IMR-90 (cell line): ENCODE measurements at regions not wholly inside any gene's neighbourhood (a gene's known extent, or its start where the extent isn't known, plus 50 kb on each side); places are given as distances from the start of the nearest gene placed in this dataset.
A peak's percentile ranks its signal among the peaks of the same experiment; 100 is the strongest.

ENCODE experiments used
- ATAC-seq: fragments of 200-7000 bp; cut with Tn5 transposase; 2 replicates; pipeline ENCODE4 v1.9.1; 2020; ENCODE audit warnings: low read depth, mild to moderate bottlenecking, moderate library complexity
- BruUV-seq: library from RNA; stranded (reverse); fragments of 400-500 nt; replicated peaks from 2 replicates; lab custom pipeline; 2021; lab: Mats Ljungman, UMichigan
- CTCF ChIA-PET: fragments of 300-600 bp; formaldehyde crosslinking; extraction: SDS; loops from one replicate; lab custom pipeline; 2021; ENCODE audit warnings: antibody characterized with exemption; lab: Yijun Ruan, JAX
- POLR2A ChIA-PET: fragments of 300-600 bp; sonication (Branson Sonifier 250); formaldehyde crosslinking; loops from one replicate; lab custom pipeline; 2022; ENCODE audit warnings: antibody characterized with exemption; ENCODE audit not compliant: unreplicated experiment; lab: Charles Lee
- DNase-seq: peaks from one replicate; pipeline ENCODE4 v3.0.0; 2013
- H2AFZ ChIP-seq: replicated peaks from 2 replicates; pipeline ENCODE3; 2013; ENCODE audit warnings: low read length, mild to moderate bottlenecking; ENCODE audit not compliant: poor library complexity
- H2AK5ac ChIP-seq: 2 replicates; pipeline ENCODE4 v1.6.1; 2013; ENCODE audit warnings: low read depth, low read length, inconsistent platforms
- H2AK9ac ChIP-seq: replicated peaks from 2 replicates; pipeline ENCODE3; 2013; ENCODE audit warnings: mild to moderate bottlenecking, low read depth, low read length, moderate library complexity; ENCODE audit not compliant: poor library complexity
- H2BK120ac ChIP-seq: 2 replicates; pipeline ENCODE4 v1.6.1; 2013; ENCODE audit warnings: low read depth, low read length, inconsistent platforms
- H2BK15ac ChIP-seq: 3 replicates; pipeline ENCODE4 v1.6.1; 2013; ENCODE audit warnings: low read depth, low read length, inconsistent platforms
- H2BK20ac ChIP-seq: 2 replicates; pipeline ENCODE4 v1.6.1; 2013; ENCODE audit warnings: low read depth, mild to moderate bottlenecking, inconsistent platforms, low read length, moderate library complexity
- H2BK5ac ChIP-seq: 2 replicates; pipeline ENCODE4 v1.6.1; 2013; ENCODE audit warnings: mild to moderate bottlenecking, low read depth, low read length, inconsistent platforms; ENCODE audit not compliant: poor library complexity, severe bottlenecking
- H3K14ac ChIP-seq: replicated peaks from 2 replicates; pipeline ENCODE4 v1.6.1; 2013; ENCODE audit warnings: low read depth, low read length, inconsistent platforms
- H3K18ac ChIP-seq: 2 replicates; pipeline ENCODE4 v1.6.1; 2013; ENCODE audit warnings: low read depth, low read length, control low read depth
- H3K23ac ChIP-seq: 2 replicates; pipeline ENCODE4 v1.6.1; 2013; ENCODE audit warnings: low read depth, low read length, inconsistent platforms
- H3K27ac ChIP-seq: 2 replicates; pipeline ENCODE4 v1.5.1; 2013; ENCODE audit warnings: mild to moderate bottlenecking, control low read depth, low read length; ENCODE audit not compliant: insufficient read depth
- H3K27me3 ChIP-seq: 2 replicates; pipeline ENCODE4 v1.6.1; 2013; ENCODE audit warnings: low read length; ENCODE audit not compliant: control insufficient read depth, insufficient read depth
- H3K36me3 ChIP-seq: 2 replicates; pipeline ENCODE4 v1.6.1; 2013; ENCODE audit warnings: low read length, mixed read lengths; ENCODE audit not compliant: control insufficient read depth, insufficient read depth
- H3K4ac ChIP-seq: 2 replicates; pipeline ENCODE4 v1.6.1; 2013; ENCODE audit warnings: low read depth, low read length, inconsistent platforms
- H3K4me1 ChIP-seq: 2 replicates; pipeline ENCODE4 v1.6.1; 2013; ENCODE audit warnings: low read length, mixed read lengths; ENCODE audit not compliant: control insufficient read depth, insufficient read depth
- H3K4me2 ChIP-seq: 2 replicates; pipeline ENCODE4 v1.6.1; 2013; ENCODE audit warnings: low read depth, mild to moderate bottlenecking, control low read depth, low read length, moderate library complexity
- H3K4me3 ChIP-seq: 2 replicates; pipeline ENCODE4 v1.5.1; 2013; ENCODE audit warnings: low read depth, mild to moderate bottlenecking, control low read depth, low read length, moderate library complexity; ENCODE audit not compliant: insufficient read depth
- H3K56ac ChIP-seq: 2 replicates; pipeline ENCODE4 v1.6.1; 2013; ENCODE audit warnings: low read length, inconsistent platforms; ENCODE audit not compliant: insufficient read depth; ENCODE audit errors: extremely low read depth
- H3K79me1 ChIP-seq, 2 experiments: 2 replicates each; pipeline ENCODE4 v1.6.1; 2013; ENCODE audit warnings: low read length in 2 of 2, inconsistent platforms in 1 of 2, low read depth in 1 of 2
- H3K9ac ChIP-seq: 2 replicates; pipeline ENCODE4 v1.6.1; 2013; ENCODE audit warnings: low read depth, low read length, control low read depth
- H3K9me1 ChIP-seq: 2 replicates; pipeline ENCODE4 v1.6.1; 2013; ENCODE audit warnings: low read length, inconsistent platforms; ENCODE audit not compliant: insufficient read depth
- H3K9me3 ChIP-seq: 2 replicates; pipeline ENCODE4 v1.6.1; 2013; ENCODE audit warnings: low read length; ENCODE audit not compliant: control insufficient read depth, insufficient read depth
- H4K20me1 ChIP-seq: 2 replicates; pipeline ENCODE4 v1.6.1; 2013; ENCODE audit warnings: low read length, inconsistent platforms; ENCODE audit not compliant: insufficient read depth
- H4K5ac ChIP-seq: 2 replicates; pipeline ENCODE4 v1.6.1; 2013; ENCODE audit warnings: mild to moderate bottlenecking, low read depth, low read length, control low read depth
- H4K8ac ChIP-seq, 2 experiments: 2 replicates each; pipeline ENCODE4 v1.6.1; 2013; ENCODE audit warnings: low read depth in 2 of 2, low read length in 2 of 2, control low read depth in 1 of 2, inconsistent platforms in 1 of 2
- H4K91ac ChIP-seq: 2 replicates; pipeline ENCODE4 v1.6.1; 2013; ENCODE audit warnings: low read depth, low read length, inconsistent platforms; ENCODE audit not compliant: insufficient read depth
- BHLHE40 ChIP-seq: fragments of 150-350 bp; IDR thresholded peaks from 2 replicates; pipeline ENCODE4 v1.6.1; 2016; ENCODE audit warnings: mild to moderate bottlenecking, low read depth, low read length
- CHD1 ChIP-seq: IDR thresholded peaks from 2 replicates; pipeline ENCODE4 v1.6.1; 2012; ENCODE audit warnings: low read depth, low read length, improper control_type of control experiment
- ELK1 ChIP-seq: fragments of 150-350 bp; IDR thresholded peaks from 2 replicates; pipeline ENCODE4 v1.6.1; 2016; ENCODE audit warnings: low read depth, mild to moderate bottlenecking, low read length, moderate library complexity, borderline replicate concordance
- FOS ChIP-seq: fragments of 150-350 bp; IDR thresholded peaks from 2 replicates; pipeline ENCODE4 v1.6.1; 2016; ENCODE audit warnings: low read depth, low read length
- MAFK ChIP-seq: IDR thresholded peaks from 2 replicates; pipeline ENCODE4 v1.6.1; 2012; ENCODE audit warnings: low read depth, low read length, improper control_type of control experiment
- MAZ ChIP-seq: IDR thresholded peaks from 2 replicates; pipeline ENCODE4 v1.6.1; 2012; ENCODE audit warnings: low read depth, mild to moderate bottlenecking, low read length, improper control_type of control experiment, moderate library complexity, borderline replicate concordance
- MXI1 ChIP-seq: IDR thresholded peaks from 2 replicates; pipeline ENCODE4 v1.6.1; 2012; ENCODE audit warnings: low read depth, mild to moderate bottlenecking, low read length, moderate library complexity, borderline replicate concordance
- POLR2A ChIP-seq: IDR thresholded peaks from 2 replicates; pipeline ENCODE4 v1.6.1; 2012; ENCODE audit warnings: mild to moderate bottlenecking, low read depth, low read length
- RAD21 ChIP-seq: IDR thresholded peaks from 2 replicates; pipeline ENCODE4 v1.6.1; 2012; ENCODE audit warnings: low read length, improper control_type of control experiment
- RCOR1 ChIP-seq: IDR thresholded peaks from 2 replicates; pipeline ENCODE4 v1.6.1; 2012; ENCODE audit warnings: mild to moderate bottlenecking, low read length, improper control_type of control experiment; ENCODE audit not compliant: insufficient replicate concordance
- RFX5 ChIP-seq: IDR thresholded peaks from 2 replicates; pipeline ENCODE4 v1.8.0; 2012; ENCODE audit warnings: low read depth, mild to moderate bottlenecking, low read length, moderate library complexity
- SMC3 ChIP-seq: fragments of 150-350 bp; IDR thresholded peaks from 2 replicates; pipeline ENCODE4 v1.6.1; 2016; ENCODE audit warnings: low read depth, mild to moderate bottlenecking, antibody characterized with exemption, low read length, moderate library complexity
- USF2 ChIP-seq: fragments of 150-350 bp; IDR thresholded peaks from 2 replicates; pipeline ENCODE4 v1.6.1; 2017; ENCODE audit warnings: mild to moderate bottlenecking, antibody characterized with exemption, low read length, low read depth
- WGBS, 2 experiments: methylation state at CpG; one replicate each; pipeline versions ENCODE4 v1.1.5 to v1.1.7; 2013; ENCODE audit warnings: missing lambda C conversion rate in 2 of 2; ENCODE audit not compliant: insufficient read length in 1 of 2; ENCODE audit errors: extremely low coverage in 2 of 2; 5-methylcytosine and 5-hydroxymethylcytosine counted together
- dilution Hi-C: fragments of 300-500 bp; cut with HindIII; formaldehyde crosslinking; loops from one replicate; pipeline ENCODE4 v1.14.3; 2018; ENCODE audit warnings: low sequenced_read_pairs; ENCODE audit not compliant: unreplicated experiment
- in situ Hi-C: fragments of 300-500 bp; cut with MboI; formaldehyde crosslinking; loops from 3 replicates; pipeline ENCODE4 v1.14.3; 2019; ENCODE audit warnings: low sequenced_read_pairs, inconsistent platforms, mixed read lengths
- intact Hi-C: fragments of 100-400 bp; cut with micrococcal nuclease; formaldehyde crosslinking; loops from 2 replicates; pipeline ENCODE4 v1.10.0; 2022
- TF ChIP-seq, protein P1 (sequence below): conservative IDR thresholded peaks from 2 replicates; pipeline ENCODE4 v1.5.1; 2012; ENCODE audit warnings: mild to moderate bottlenecking, low read depth, low read length, improper control_type of control experiment

DNA sequence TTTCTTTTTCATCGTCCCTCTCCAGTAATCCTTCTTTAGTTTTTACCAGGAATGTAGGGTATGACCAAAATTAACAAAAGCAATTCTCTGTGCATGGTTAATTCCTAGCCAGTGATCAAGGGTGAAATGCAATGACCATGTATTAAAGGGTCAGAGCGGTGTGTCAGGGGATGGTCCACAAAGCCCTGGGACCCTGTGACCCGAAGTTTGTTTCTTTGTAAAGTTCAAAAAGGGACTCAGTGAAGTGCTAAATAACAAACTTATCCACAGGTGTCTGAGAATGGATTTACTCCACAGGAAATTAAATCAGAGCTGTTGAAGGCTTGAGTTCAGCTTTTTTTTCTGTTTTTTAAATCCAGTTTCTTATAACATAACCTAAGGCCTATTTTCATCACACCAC lies 375.7 kb downstream of the GJA1 start (continued):
- TF ChIP-seq USF2 (no peak), RCOR1 (no peak), CHD1 (no peak), POLR2A (no peak)

DNA sequence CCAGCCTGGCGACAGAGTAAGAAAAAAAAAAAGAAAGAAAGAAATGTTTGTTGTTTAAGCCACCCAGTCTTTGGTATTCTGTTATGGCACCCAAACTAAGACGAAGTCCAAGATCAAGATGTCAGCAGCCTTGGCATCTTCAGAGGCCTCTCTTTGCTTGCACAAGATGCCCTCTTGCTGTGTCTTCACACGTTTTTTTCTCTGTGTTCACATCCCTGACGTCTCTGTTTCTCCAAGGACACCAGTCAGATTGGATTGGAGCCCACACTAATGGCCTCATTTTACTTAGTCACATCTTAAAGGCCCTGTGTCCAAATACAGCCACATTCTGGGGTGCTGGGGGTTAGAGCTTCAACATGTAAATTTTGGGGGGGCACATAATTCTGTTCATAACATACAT lies 380.9 kb downstream of the GJA1 start:
- Histone ChIP-seq H3K4ac (0 out of 2 replicates have a peak overlapping the region, but pooled peaks have one; percentile 24), H2BK20ac (peak overlapping the region; percentile 32; the same call in 1 of the 2 replicates), H4K20me1 (no peaks in the 10 kb centered on the region), H3K4me2 (no peak overlapping the region), H3K9me1 (no peaks in the 10 kb centered on the region; the same call in 1 of the 2 replicates), H4K91ac (0 out of 2 replicates have a peak overlapping the region, but pooled peaks have one; percentile 9), H3K56ac (no peak overlapping the region), H2AK9ac (no peak overlapping the region), H3K79me1 (no peaks in the 10 kb centered on the region), H3K4me1 (peaks cover 9% of the 10 kb centered on the region; the same call in 1 of the 2 replicates), H3K14ac (0 out of 2 replicates have a peak overlapping the region, but pooled peaks have one; percentile 3), H3K27me3 (no peaks in the 10 kb centered on the region), H4K5ac (no peak overlapping the region), H3K18ac (peak overlapping the region; percentile 19; the same call in 1 of the 2 replicates), H2BK15ac (peak overlapping the region; percentile 22; the same call in 2 of the 3 replicates), H2AK5ac (no peak overlapping the region), H2BK5ac (peak overlapping the region; percentile 17), H3K9ac (no peak overlapping the region), H3K23ac (no peak overlapping the region), H4K8ac (peak overlapping the region; percentile 2 to 14), H3K4me3 (no peak overlapping the region), H3K27ac (no peak overlapping the region), H2AFZ (no peak overlapping the region), H3K36me3 (no peaks in the 10 kb centered on the region), H2BK120ac (peak overlapping the region; percentile 35; the same call in 1 of the 2 replicates), H3K9me3 (peaks cover 6% of the 10 kb centered on the region)
- in situ Hi-C loops, result no loop called here
- ATAC-seq, result no peak
- intact Hi-C loops, result no loop called here
- dilution Hi-C loops, result no loop called here
- CTCF ChIA-PET, result no interaction called here
- BruUV-seq, result no TSS peak
- TF ChIP-seq ELK1 (no peak), MXI1 (no peak), RFX5 (no peak), RAD21 (no peak), MAFK (no peak), FOS (no peak), SMC3 (no peak), BHLHE40 (no peak), RCOR1 (no peak), MAZ (no peak)
- TF ChIP-seq, protein P1, sequence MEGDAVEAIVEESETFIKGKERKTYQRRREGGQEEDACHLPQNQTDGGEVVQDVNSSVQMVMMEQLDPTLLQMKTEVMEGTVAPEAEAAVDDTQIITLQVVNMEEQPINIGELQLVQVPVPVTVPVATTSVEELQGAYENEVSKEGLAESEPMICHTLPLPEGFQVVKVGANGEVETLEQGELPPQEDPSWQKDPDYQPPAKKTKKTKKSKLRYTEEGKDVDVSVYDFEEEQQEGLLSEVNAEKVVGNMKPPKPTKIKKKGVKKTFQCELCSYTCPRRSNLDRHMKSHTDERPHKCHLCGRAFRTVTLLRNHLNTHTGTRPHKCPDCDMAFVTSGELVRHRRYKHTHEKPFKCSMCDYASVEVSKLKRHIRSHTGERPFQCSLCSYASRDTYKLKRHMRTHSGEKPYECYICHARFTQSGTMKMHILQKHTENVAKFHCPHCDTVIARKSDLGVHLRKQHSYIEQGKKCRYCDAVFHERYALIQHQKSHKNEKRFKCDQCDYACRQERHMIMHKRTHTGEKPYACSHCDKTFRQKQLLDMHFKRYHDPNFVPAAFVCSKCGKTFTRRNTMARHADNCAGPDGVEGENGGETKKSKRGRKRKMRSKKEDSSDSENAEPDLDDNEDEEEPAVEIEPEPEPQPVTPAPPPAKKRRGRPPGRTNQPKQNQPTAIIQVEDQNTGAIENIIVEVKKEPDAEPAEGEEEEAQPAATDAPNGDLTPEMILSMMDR, result no peak
- DNase-seq, result no peak
- POLR2A ChIA-PET, result no interaction called here
- WGBS, 2 experiments, result 50% methylated on average over 1 of the region's 4 CpGs; no CpG with 5 or more reads in 1 of the 2 experiments
